H9 (cell line): ENCODE measurements at regions not wholly inside any gene's neighbourhood (a gene's known extent, or its start where the extent isn't known, plus 50 kb on each side); places are given as distances from the start of the nearest gene placed in this dataset.

ENCODE experiments used
- DNase-seq: peaks from one replicate; pipeline ENCODE4 v3.0.0-alpha.2; 2017
- H2AFZ ChIP-seq: one replicate; pipeline ENCODE4 v1.6.1; 2013; ENCODE audit warnings: mild to moderate bottlenecking, low read length, control low read depth, moderate library complexity
- H2AK5ac ChIP-seq: 2 replicates; pipeline ENCODE4 v1.6.1; 2013; ENCODE audit warnings: low read length, control low read depth, mixed read lengths; ENCODE audit not compliant: insufficient read length
- H2BK120ac ChIP-seq: one replicate; pipeline ENCODE4 v1.6.1; 2013; ENCODE audit warnings: low read depth, mild to moderate bottlenecking, low read length, control low read depth, inconsistent platforms; ENCODE audit not compliant: poor library complexity, severe bottlenecking
- H2BK12ac ChIP-seq: 2 replicates; pipeline ENCODE4 v1.6.1; 2013; ENCODE audit warnings: low read length, control low read depth, mixed read lengths, low read depth; ENCODE audit not compliant: insufficient read length
- H2BK15ac ChIP-seq: 2 replicates; pipeline ENCODE4 v1.6.1; 2013; ENCODE audit warnings: low read depth, low read length, control low read depth
- H2BK20ac ChIP-seq: one replicate; pipeline ENCODE4 v1.6.1; 2013; ENCODE audit warnings: low read depth, mild to moderate bottlenecking, low read length, control low read depth, inconsistent platforms; ENCODE audit not compliant: poor library complexity, severe bottlenecking
- H2BK5ac ChIP-seq: 2 replicates; pipeline ENCODE4 v1.6.1; 2013; ENCODE audit warnings: low read length, control low read depth, mixed read lengths; ENCODE audit not compliant: insufficient read length
- H3K14ac ChIP-seq: 2 replicates; pipeline ENCODE4 v1.6.1; 2013; ENCODE audit warnings: low read length, control low read depth; ENCODE audit not compliant: insufficient read depth
- H3K18ac ChIP-seq: 2 replicates; pipeline ENCODE4 v1.6.1; 2013; ENCODE audit warnings: low read depth, mild to moderate bottlenecking, mixed read lengths, low read length, control low read depth; ENCODE audit not compliant: insufficient read length
- H3K23ac ChIP-seq: 2 replicates; pipeline ENCODE4 v1.6.1; 2013; ENCODE audit warnings: low read length, control low read depth, mixed read lengths, low read depth; ENCODE audit not compliant: insufficient read length
- H3K23me2 ChIP-seq: 2 replicates; pipeline ENCODE4 v1.6.1; 2013; ENCODE audit warnings: low read depth, mild to moderate bottlenecking, mixed read lengths, low read length, control low read depth; ENCODE audit not compliant: insufficient read length, poor library complexity, severe bottlenecking
- H3K27ac ChIP-seq: 2 replicates; pipeline ENCODE4 v1.5.1; 2013; ENCODE audit warnings: low read length, control low read depth, mixed read lengths, low read depth; ENCODE audit not compliant: insufficient read length
- H3K27me3 ChIP-seq: 2 replicates; pipeline ENCODE4 v1.6.1; 2013; ENCODE audit warnings: low read length, control low read depth, inconsistent platforms; ENCODE audit not compliant: insufficient read depth
- H3K4ac ChIP-seq: 2 replicates; pipeline ENCODE4 v1.6.1; 2013; ENCODE audit warnings: low read depth, mild to moderate bottlenecking, control low read depth, inconsistent platforms, low read length, moderate library complexity
- H3K4me1 ChIP-seq: 2 replicates; pipeline ENCODE4 v1.6.1; 2013; ENCODE audit warnings: low read length, control low read depth, inconsistent platforms; ENCODE audit not compliant: insufficient read depth
- H3K4me2 ChIP-seq: 2 replicates; pipeline ENCODE4 v1.6.1; 2013; ENCODE audit warnings: low read length, control low read depth, mixed read lengths; ENCODE audit not compliant: insufficient read length, insufficient read depth
- H3K56ac ChIP-seq: 2 replicates; pipeline ENCODE4 v1.6.1; 2013; ENCODE audit warnings: low read depth, mild to moderate bottlenecking, mixed read lengths, low read length, control low read depth; ENCODE audit not compliant: insufficient read length
- H3K79me1 ChIP-seq: 2 replicates; pipeline ENCODE4 v1.6.1; 2013; ENCODE audit warnings: low read depth, mild to moderate bottlenecking, moderate library complexity, low read length, control low read depth, inconsistent platforms; ENCODE audit not compliant: insufficient read depth, poor library complexity, severe bottlenecking
- H3K79me2 ChIP-seq: 2 replicates; pipeline ENCODE4 v1.6.1; 2013; ENCODE audit warnings: low read length, control low read depth, inconsistent platforms; ENCODE audit not compliant: insufficient read depth
- H3K9ac ChIP-seq: 2 replicates; pipeline ENCODE4 v1.6.1; 2013; ENCODE audit warnings: low read length, control low read depth, mixed read lengths; ENCODE audit not compliant: insufficient read length; ENCODE audit errors: extremely low read depth
- H3K9me3 ChIP-seq: one replicate; pipeline ENCODE4 v1.6.1; 2013; ENCODE audit warnings: low read depth, low read length, inconsistent platforms; ENCODE audit not compliant: control insufficient read depth
- H3T11ph ChIP-seq: one replicate; pipeline ENCODE4 v1.6.1; 2013; ENCODE audit warnings: mild to moderate bottlenecking, low read length, control low read depth, inconsistent platforms
- H4K20me1 ChIP-seq: one replicate; pipeline ENCODE4 v1.6.1; 2013; ENCODE audit not compliant: control insufficient read depth, insufficient read length, insufficient read depth
- H4K5ac ChIP-seq: 2 replicates; pipeline ENCODE4 v1.6.1; 2013; ENCODE audit warnings: low read depth, mild to moderate bottlenecking, mixed read lengths, low read length, control low read depth; ENCODE audit not compliant: insufficient read length
- H4K8ac ChIP-seq: replicated peaks from 2 replicates; pipeline ENCODE4 v1.6.1; 2013; ENCODE audit warnings: low read length, control low read depth, mixed read lengths, low read depth; ENCODE audit not compliant: insufficient read length
- H4K91ac ChIP-seq: 2 replicates; pipeline ENCODE4 v1.6.1; 2013; ENCODE audit warnings: low read depth, mild to moderate bottlenecking, moderate library complexity, mixed read lengths, low read length, control low read depth; ENCODE audit not compliant: insufficient read length
- H3K27ac Mint-ChIP-seq, 3 experiments: 2 replicates in 2 of 3; 3 replicates in 1 of 3; pipeline ENCODE4 v1.8.0; 2020 to 2021; ENCODE audit warnings: mixed read lengths in 3 of 3, mild to moderate bottlenecking in 1 of 3, moderate library complexity in 1 of 3
- H3K27me3 Mint-ChIP-seq: 2 replicates; pipeline ENCODE4 v1.8.0; 2021; ENCODE audit warnings: low read depth, mild to moderate bottlenecking, moderate library complexity, mixed read lengths
- H3K36me3 Mint-ChIP-seq, 3 experiments: 2 replicates in 2 of 3; 3 replicates in 1 of 3; pipeline ENCODE4 v1.8.0; 2020 to 2021; ENCODE audit warnings: low read depth in 3 of 3, mixed read lengths in 3 of 3; ENCODE audit not compliant: insufficient read depth in 1 of 3
- H3K4me1 Mint-ChIP-seq, 2 experiments: 2 replicates each; pipeline ENCODE4 v1.8.0; 2020; ENCODE audit warnings: mixed read lengths in 2 of 2
- H3K4me3 Mint-ChIP-seq, 2 experiments: 2 replicates in 1 of 2; 3 replicates in 1 of 2; pipeline ENCODE4 v1.8.0; 2020 to 2021; ENCODE audit warnings: mild to moderate bottlenecking in 2 of 2, mixed read lengths in 2 of 2, moderate library complexity in 1 of 2
- H3K9me3 Mint-ChIP-seq, 2 experiments: 2 replicates in 1 of 2; 3 replicates in 1 of 2; pipeline ENCODE4 v1.8.0; 2020; ENCODE audit warnings: mild to moderate bottlenecking in 2 of 2, mixed read lengths in 2 of 2, moderate library complexity in 1 of 2
- WGBS: extraction: QIAGEN DNeasy Blood & Tissue Kit; methylation state at CpG from one replicate; pipeline ENCODE4 v1.1.7; 2013; ENCODE audit warnings: missing lambda C conversion rate, low lambda C conversion rate, mixed read lengths; ENCODE audit not compliant: insufficient read length; ENCODE audit errors: extremely low coverage; 5-methylcytosine and 5-hydroxymethylcytosine counted together
- TF ChIP-seq, protein P1 (sequence below): fragments of 200-600 bp; sonication (generic); conservative IDR thresholded peaks from 3 replicates; pipeline ENCODE4 v1.8.0; 2021; ENCODE audit warnings: antibody characterized with exemption, mild to moderate bottlenecking

- Histone ChIP-seq H3T11ph (no peak overlapping the region), H2AFZ (no peak overlapping the region), H2BK20ac (no peak overlapping the region), H3K27ac (no peak overlapping the region), H3K9ac (no peak overlapping the region), H3K23me2 (no peaks in the 10 kb centered on the region), H3K79me1 (no peaks in the 10 kb centered on the region), H3K4me2 (no peak overlapping the region), H3K9me3 (no peaks in the 10 kb centered on the region), H3K23ac (no peak overlapping the region), H3K18ac (no peak overlapping the region), H2AK5ac (no peak overlapping the region), H3K56ac (no peak overlapping the region), H2BK5ac (no peak overlapping the region), H2BK120ac (no peak overlapping the region), H4K5ac (no peak overlapping the region), H3K27me3 (no peaks in the 10 kb centered on the region), H3K14ac (no peak overlapping the region), H4K91ac (no peak overlapping the region), H3K4ac (no peak overlapping the region), H2BK15ac (no peak overlapping the region), H2BK12ac (no peak overlapping the region), H4K8ac (no peak overlapping the region), H3K79me2 (no peaks in the 10 kb centered on the region), H3K4me1 (peaks cover 8% of the 10 kb centered on the region; the same call in 1 of the 2 replicates), H4K20me1 (no peaks in the 10 kb centered on the region)
- H3K4me1 Mint-ChIP-seq = peaks cover 29 to 31% of the 10 kb centered on the region in 2 experiments
- DNase-seq = no peak
- TF ChIP-seq, protein P1, sequence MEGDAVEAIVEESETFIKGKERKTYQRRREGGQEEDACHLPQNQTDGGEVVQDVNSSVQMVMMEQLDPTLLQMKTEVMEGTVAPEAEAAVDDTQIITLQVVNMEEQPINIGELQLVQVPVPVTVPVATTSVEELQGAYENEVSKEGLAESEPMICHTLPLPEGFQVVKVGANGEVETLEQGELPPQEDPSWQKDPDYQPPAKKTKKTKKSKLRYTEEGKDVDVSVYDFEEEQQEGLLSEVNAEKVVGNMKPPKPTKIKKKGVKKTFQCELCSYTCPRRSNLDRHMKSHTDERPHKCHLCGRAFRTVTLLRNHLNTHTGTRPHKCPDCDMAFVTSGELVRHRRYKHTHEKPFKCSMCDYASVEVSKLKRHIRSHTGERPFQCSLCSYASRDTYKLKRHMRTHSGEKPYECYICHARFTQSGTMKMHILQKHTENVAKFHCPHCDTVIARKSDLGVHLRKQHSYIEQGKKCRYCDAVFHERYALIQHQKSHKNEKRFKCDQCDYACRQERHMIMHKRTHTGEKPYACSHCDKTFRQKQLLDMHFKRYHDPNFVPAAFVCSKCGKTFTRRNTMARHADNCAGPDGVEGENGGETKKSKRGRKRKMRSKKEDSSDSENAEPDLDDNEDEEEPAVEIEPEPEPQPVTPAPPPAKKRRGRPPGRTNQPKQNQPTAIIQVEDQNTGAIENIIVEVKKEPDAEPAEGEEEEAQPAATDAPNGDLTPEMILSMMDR = no peak
- no peak overlapping the region for H3K4me3 Mint-ChIP-seq
- peaks cover 6 to 14% of the 10 kb centered on the region in 2 experiments; a peak in 3 of 5 replicates for H3K9me3 Mint-ChIP-seq
- H3K36me3 Mint-ChIP-seq = peaks cover 0 to 15% (median 7%) of the 10 kb centered on the region in 3 experiments; a peak in 4 of 7 replicates
- WGBS = no CpG with 5 or more reads among the region's 2 CpGs
- no peak overlapping the region for H3K27ac Mint-ChIP-seq
- no peaks in the 10 kb centered on the region for H3K27me3 Mint-ChIP-seq
Observed at GRCh38 chr5:125065741-125066140, 319.3 kb upstream of the ZNF608 start.
